ENCODE measurements at regions not wholly inside any gene's neighbourhood (a gene's known extent, or its start where the extent isn't known, plus 50 kb on each side); places are given as distances from the start of the nearest gene placed in this dataset.

DNA sequence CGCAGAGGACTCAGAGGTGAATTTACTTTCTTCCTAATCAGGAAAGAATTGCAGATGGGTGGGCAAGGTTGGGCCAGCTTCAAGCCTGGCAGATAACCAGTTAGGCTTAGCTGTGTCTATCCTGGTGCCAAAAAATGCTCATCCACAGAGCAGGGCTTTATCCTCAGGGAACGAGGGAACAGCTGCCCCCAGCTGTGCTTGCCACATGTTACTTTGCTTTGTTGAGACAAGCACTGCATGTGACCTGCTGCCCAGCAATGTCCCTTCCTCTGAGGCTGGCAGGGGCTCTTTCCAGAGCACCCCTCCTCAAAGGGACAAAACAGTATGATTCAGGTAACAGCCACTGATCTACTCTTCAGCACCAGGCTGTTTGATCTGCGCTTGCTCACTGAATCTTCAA, 505.1 kb upstream of the USP24 start:
- TF ChIP-seq, protein P1, sequence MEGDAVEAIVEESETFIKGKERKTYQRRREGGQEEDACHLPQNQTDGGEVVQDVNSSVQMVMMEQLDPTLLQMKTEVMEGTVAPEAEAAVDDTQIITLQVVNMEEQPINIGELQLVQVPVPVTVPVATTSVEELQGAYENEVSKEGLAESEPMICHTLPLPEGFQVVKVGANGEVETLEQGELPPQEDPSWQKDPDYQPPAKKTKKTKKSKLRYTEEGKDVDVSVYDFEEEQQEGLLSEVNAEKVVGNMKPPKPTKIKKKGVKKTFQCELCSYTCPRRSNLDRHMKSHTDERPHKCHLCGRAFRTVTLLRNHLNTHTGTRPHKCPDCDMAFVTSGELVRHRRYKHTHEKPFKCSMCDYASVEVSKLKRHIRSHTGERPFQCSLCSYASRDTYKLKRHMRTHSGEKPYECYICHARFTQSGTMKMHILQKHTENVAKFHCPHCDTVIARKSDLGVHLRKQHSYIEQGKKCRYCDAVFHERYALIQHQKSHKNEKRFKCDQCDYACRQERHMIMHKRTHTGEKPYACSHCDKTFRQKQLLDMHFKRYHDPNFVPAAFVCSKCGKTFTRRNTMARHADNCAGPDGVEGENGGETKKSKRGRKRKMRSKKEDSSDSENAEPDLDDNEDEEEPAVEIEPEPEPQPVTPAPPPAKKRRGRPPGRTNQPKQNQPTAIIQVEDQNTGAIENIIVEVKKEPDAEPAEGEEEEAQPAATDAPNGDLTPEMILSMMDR (IDR thresholded peaks at IDR 0.05): no peak
- no peak for TF ChIP-seq POLR2A (IDR thresholded peaks at IDR 0.05)
